ENCODE measurements at regions not wholly inside any gene's neighbourhood (a gene's known extent, or its start where the extent isn't known, plus 50 kb on each side); places are given as distances from the start of the nearest gene placed in this dataset.

DNA sequence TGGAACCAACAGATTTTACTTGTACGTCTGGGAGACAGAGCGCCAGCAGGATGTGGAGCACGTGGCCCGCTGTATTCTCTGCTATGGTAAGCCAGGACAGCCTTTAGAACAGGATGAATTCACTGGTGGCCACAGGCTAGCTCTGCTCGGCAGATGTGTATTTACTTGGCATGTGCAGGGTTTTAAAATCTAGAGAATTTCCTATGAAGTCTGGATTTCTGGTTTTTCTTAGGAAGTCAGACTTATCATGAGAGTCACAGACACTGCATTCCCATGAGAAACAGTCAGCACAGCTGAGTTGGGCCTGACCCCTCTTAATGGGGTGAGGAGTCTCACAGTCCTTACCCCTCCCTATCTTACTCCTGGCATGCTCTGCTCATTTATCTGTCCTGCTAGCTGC is 84.6 kb upstream of the COL6A5 start:
- no peak for DNase-seq (ENCODE audit: low spot score)

DNA sequence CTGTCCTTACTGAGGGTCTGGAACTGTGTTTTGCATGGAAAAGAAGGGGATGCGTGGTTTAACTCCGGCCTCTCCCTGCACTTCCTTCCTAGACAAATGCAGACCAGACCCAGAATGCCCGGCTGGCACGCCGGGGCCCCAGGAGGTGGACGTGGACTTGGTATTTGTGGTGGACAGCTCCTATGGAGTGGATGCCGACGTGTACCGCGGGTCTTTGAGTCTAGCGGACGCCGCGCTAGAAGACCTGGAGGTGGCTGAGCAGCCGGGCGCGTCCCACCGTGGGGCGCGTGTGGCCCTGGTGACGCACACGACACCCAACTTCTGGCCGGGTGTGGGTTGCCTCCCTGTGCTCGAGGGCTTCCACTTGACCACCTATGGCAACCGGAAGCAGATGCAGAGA is 81.8 kb upstream of the COL6A5 start:
- DNase-seq (ENCODE audit: low spot score): no peak

GRCh38 chr3:130266817-130267216 is 78.7 kb upstream of the COL6A5 start:
- DNase-seq (ENCODE audit: low spot score): no peak

GRCh38 chr3:130276203-130276803 is 69.2 kb upstream of the COL6A5 start:
- DNase-seq (ENCODE audit: low spot score): peak; percentile 70

GRCh38 chr3:130288670-130289069 is 56.8 kb upstream of the COL6A5 start:
- DNase-seq (ENCODE audit: low spot score): no peak

- no peak for DNase-seq (ENCODE audit: low spot score)
Measured at GRCh38 chr3:130291148-130291547, 54.3 kb upstream of the COL6A5 start.

- no peak for DNase-seq (ENCODE audit: low spot score)
Measured at GRCh38 chr3:130293247-130293646, 52.2 kb upstream of the COL6A5 start.
